ENCODE measurements at regions not wholly inside any gene's neighbourhood (a gene's known extent, or its start where the extent isn't known, plus 50 kb on each side); places are given as distances from the start of the nearest gene placed in this dataset.
"Not testable (repeated sequence)": the region's sequence is repeated elsewhere in the genome, so short reads cannot be mapped to it uniquely, and the experiment has no call there.

DNA sequence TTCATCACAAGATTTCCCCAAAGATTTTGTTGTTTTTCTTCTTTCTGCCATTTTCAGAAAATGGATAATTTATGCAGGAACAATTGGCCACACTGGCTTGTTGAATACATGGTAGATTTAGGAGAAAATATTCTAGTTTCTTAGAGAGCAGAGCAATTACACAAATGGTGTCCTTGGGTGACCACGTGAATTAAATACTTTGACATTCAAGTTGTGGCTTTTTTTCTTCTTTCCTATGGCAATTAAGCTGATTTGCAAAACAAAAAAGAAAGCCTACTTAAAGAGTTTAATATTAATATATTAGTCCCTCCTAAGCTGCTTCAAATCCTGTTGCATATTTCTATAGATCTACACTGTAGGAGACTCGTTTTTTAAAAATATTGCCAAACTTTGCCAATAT is 133.0 kb upstream of the HTR2C start:
- TF ChIP-seq, protein P1, sequence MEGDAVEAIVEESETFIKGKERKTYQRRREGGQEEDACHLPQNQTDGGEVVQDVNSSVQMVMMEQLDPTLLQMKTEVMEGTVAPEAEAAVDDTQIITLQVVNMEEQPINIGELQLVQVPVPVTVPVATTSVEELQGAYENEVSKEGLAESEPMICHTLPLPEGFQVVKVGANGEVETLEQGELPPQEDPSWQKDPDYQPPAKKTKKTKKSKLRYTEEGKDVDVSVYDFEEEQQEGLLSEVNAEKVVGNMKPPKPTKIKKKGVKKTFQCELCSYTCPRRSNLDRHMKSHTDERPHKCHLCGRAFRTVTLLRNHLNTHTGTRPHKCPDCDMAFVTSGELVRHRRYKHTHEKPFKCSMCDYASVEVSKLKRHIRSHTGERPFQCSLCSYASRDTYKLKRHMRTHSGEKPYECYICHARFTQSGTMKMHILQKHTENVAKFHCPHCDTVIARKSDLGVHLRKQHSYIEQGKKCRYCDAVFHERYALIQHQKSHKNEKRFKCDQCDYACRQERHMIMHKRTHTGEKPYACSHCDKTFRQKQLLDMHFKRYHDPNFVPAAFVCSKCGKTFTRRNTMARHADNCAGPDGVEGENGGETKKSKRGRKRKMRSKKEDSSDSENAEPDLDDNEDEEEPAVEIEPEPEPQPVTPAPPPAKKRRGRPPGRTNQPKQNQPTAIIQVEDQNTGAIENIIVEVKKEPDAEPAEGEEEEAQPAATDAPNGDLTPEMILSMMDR (IDR thresholded peaks at IDR 0.05; ENCODE audit: low read depth, low read length), result no peak
- Histone ChIP-seq H3K27ac (no peak overlapping the region), H3K4me3 (no peak overlapping the region), H3K4me1 (ENCODE audit: low read depth) (no peaks in the 10 kb centered on the region), H3K27me3 (no peaks in the 10 kb centered on the region), H3K9me3 (ENCODE audit: low read depth) (no peaks in the 10 kb centered on the region), H3K36me3 (no peaks in the 10 kb centered on the region)
- DNase-seq (ENCODE audit: low read depth in 1 of 2, low spot score in 1 of 2), result no peak

DNA sequence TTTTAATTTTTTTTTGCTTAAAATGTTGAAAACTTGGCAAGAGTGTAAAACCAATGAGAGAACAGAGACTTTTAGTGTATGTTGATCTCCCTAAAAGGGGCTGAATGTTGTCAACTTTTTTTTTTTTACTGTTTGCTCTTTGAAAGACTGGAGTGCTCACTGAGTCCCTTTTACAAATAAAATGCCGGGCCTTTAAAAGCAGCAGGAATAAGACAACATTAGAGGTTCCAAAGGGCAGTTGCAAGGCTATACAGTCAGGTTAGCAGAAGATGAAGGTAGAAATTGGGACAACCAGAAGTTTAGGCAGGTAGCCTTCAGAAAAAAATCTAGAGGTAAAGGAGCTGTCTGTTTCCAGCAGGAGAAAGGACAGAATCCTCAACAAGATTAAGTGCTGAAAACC is 132.5 kb upstream of the HTR2C start:
- DNase-seq (ENCODE audit: low read depth in 1 of 2, low spot score in 1 of 2), result no peak
- Histone ChIP-seq H3K36me3 (no peaks in the 10 kb centered on the region), H3K27me3 (no peaks in the 10 kb centered on the region), H3K4me1 (ENCODE audit: low read depth) (no peaks in the 10 kb centered on the region), H3K27ac (no peak overlapping the region), H3K9me3 (ENCODE audit: low read depth) (no peaks in the 10 kb centered on the region), H3K4me3 (no peak overlapping the region)
- TF ChIP-seq, protein P1 (IDR thresholded peaks at IDR 0.05; ENCODE audit: low read depth, low read length), result no peak

DNA sequence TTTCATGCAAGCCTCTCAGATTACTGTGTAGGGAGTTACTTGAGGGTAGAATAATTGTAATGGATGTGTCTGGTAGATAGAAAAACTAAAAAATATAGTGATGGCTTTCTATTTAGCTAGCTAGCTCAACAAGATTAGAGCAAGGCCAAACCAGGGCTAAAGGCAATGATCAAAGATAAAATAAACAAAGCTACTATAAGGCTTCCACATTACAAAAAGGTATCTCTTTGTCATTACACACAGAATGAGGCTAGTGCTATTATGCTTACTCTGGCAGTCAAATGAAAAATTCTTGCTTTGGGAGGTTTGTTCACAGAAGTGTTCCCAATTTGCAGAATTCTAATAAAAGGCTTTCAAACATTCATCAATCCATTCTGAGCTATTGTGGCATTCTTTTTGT is 121.6 kb upstream of the HTR2C start:
- TF ChIP-seq, protein P1 (IDR thresholded peaks at IDR 0.05; ENCODE audit: low read depth, low read length), result no peak
- no peak overlapping the region for H3K4me3 ChIP-seq
- peaks cover 17% of the 10 kb centered on the region for H3K27me3 ChIP-seq
- no peaks in the 10 kb centered on the region for H3K9me3 ChIP-seq (ENCODE audit: low read depth)
- H3K4me1 ChIP-seq (ENCODE audit: low read depth), result no peaks in the 10 kb centered on the region
- DNase-seq (ENCODE audit: low read depth in 1 of 2, low spot score in 1 of 2), result no peak
- H3K27ac ChIP-seq, result no peak overlapping the region
- no peaks in the 10 kb centered on the region for H3K36me3 ChIP-seq

DNA sequence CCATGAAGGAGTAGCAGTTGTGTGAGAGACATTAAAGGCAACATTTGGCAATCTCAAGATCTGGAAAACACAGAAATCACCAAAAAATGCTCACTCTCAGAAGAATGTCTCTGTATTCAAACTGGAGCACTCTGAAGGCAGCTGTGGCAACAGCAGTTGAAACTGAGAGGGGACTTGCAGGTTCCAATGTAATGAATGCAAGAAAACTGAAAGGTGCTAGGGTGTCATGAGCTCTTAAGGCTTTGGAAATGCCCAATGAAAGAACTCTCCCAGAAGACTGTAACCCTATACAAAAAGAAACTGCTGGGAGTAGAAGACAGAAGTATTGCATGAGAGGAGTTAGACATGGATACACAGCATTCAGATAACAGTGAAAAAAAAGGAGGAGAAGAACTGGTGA is 118.2 kb upstream of the HTR2C start:
- no peaks in the 10 kb centered on the region for H3K4me1 ChIP-seq (ENCODE audit: low read depth)
- no peak overlapping the region for H3K27ac ChIP-seq
- DNase-seq (ENCODE audit: low read depth in 1 of 2, low spot score in 1 of 2), result no peak
- H3K4me3 ChIP-seq, result no peak overlapping the region
- no peaks in the 10 kb centered on the region for H3K36me3 ChIP-seq
- H3K27me3 ChIP-seq, result peaks cover 22% of the 10 kb centered on the region
- no peaks in the 10 kb centered on the region for H3K9me3 ChIP-seq (ENCODE audit: low read depth)
- TF ChIP-seq, protein P1 (IDR thresholded peaks at IDR 0.05; ENCODE audit: low read depth, low read length), result no peak

DNA sequence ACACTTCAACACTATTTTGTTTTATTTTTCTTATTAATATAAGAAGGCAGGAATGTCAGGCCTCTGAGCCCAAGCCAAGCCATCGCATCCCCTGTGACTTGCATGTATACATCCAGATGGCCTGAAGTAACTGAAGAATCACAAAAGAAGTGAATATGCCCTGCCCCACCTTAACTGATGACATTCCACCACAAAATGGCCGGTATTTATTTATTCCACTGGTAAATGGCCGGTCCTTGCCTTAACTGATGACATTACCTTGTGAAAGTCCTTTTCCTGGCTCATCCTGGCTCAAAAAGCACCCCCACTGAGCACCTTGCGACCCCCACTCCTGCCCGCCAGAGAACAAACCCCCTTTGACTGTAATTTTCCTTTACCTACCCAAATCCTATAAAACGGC is 111.9 kb upstream of the HTR2C start:
- not testable (repeated sequence) for DNase-seq (ENCODE audit: low read depth in 1 of 2, low spot score in 1 of 2); H3K4me3 ChIP-seq; H3K36me3 ChIP-seq; H3K9me3 ChIP-seq (ENCODE audit: low read depth); H3K4me1 ChIP-seq (ENCODE audit: low read depth); H3K27me3 ChIP-seq; H3K27ac ChIP-seq

DNA sequence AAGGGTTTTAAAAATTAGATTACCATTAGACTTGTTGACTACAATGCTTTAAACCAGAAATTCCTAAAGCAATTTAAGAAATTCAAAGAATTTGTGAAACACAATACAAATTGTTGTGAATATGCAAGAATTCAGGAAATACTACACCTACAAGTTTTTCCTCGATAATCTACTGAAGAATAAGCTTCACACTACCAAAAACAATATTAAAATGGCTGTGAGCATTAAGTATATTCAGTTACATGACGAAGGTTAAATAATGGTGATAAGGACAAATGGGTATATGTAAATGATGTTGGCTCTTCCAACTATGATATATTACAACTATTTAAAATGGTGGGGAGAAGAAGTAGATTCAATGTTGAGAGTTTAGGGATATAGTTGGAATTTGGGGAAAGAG is 111.1 kb upstream of the HTR2C start:
- TF ChIP-seq, protein P1 (IDR thresholded peaks at IDR 0.05; ENCODE audit: low read depth, low read length), result no peak
- Histone ChIP-seq H3K36me3 (no peaks in the 10 kb centered on the region), H3K9me3 (ENCODE audit: low read depth) (no peaks in the 10 kb centered on the region), H3K4me1 (ENCODE audit: low read depth) (no peaks in the 10 kb centered on the region), H3K27ac (no peak overlapping the region), H3K27me3 (no peaks in the 10 kb centered on the region), H3K4me3 (no peak overlapping the region)
- DNase-seq (ENCODE audit: low read depth in 1 of 2, low spot score in 1 of 2), result no peak

Data from cardiac muscle cell (in vitro differentiated cells and primary cell).